Activated CD4-positive, alpha-beta T cell treated with anti-CD3 and anti-CD28 coated beads, Interleukin-2, amount 50 U/mL, for 4 hours (primary cell): ENCODE measurements at regions not wholly inside any gene's neighbourhood (a gene's known extent, or its start where the extent isn't known, plus 50 kb on each side); places are given as distances from the start of the nearest gene placed in this dataset.
A peak's percentile ranks its signal among the peaks of the same experiment; 100 is the strongest.

Experiments used
- DNase-seq, 2 experiments: peaks; one replicate each; pipeline ENCODE4 v3.0.0-alpha.2; 2020

GRCh38 chrX:16511796-16512776, 137.9 kb upstream of the S100G start:
- no peak for DNase-seq

- no peak for DNase-seq
Observed at GRCh38 chrX:16516232-16516876, 133.6 kb upstream of the S100G start.

GRCh38 chrX:16517039-16517605, 132.8 kb upstream of the S100G start:
- DNase-seq = no peak

GRCh38 chrX:16518131-16518530, 131.8 kb upstream of the S100G start:
- DNase-seq = no peak

GRCh38 chrX:16524316-16524715, 125.6 kb upstream of the S100G start:
- DNase-seq = no peak

GRCh38 chrX:16526003-16526402, 124.0 kb upstream of the S100G start:
- no peak for DNase-seq

- peak; percentile 0 to 12 for DNase-seq
Observed at GRCh38 chrX:16528620-16529019, 121.3 kb upstream of the S100G start.
